Posterior cingulate gyrus (tissue), 11 donors: ENCODE measurements at regions not wholly inside any gene's neighbourhood (a gene's known extent, or its start where the extent isn't known, plus 50 kb on each side); places are given as distances from the start of the nearest gene placed in this dataset.
"Not testable (repeated sequence)": the region's sequence is repeated elsewhere in the genome, so short reads cannot be mapped to it uniquely, and the experiment has no call there.

Experiments used
- DNase-seq, 10 donors: peaks; one replicate each; pipeline versions ENCODE4 v3.0.0 to v3.0.0-alpha.2; 2020 to 2021; ENCODE audit warnings: mixed read lengths in 3 of 10
- intact Hi-C: fragments of 100-400 bp; cut with DNase I; formaldehyde crosslinking; loops from one replicate; pipeline ENCODE4 v1.15.1; 2023

- intact Hi-C loops = no loop called here
- no peak for DNase-seq
These were observed 196.3 kb upstream of the SPRY1 start for GRCh38 chr4:123200051-123200940.

GRCh38 chr4:123204737-123205136, 191.9 kb upstream of the SPRY1 start:
- intact Hi-C loops = no loop called here
- DNase-seq = no peak

- no peak for DNase-seq
- intact Hi-C loops = no loop called here
These were observed 190.6 kb upstream of the SPRY1 start for GRCh38 chr4:123206016-123206415.

- DNase-seq = no peak
- intact Hi-C loops = no loop called here
These were observed 187.2 kb upstream of the SPRY1 start for GRCh38 chr4:123209436-123209835.

- intact Hi-C loops = no loop called here
- DNase-seq = no peak
These were observed 181.1 kb upstream of the SPRY1 start for GRCh38 chr4:123215536-123215935.

GRCh38 chr4:123216543-123216942, 180.1 kb upstream of the SPRY1 start:
- no peak for DNase-seq
- intact Hi-C loops = no loop called here

- intact Hi-C loops = no loop called here
- no peak for DNase-seq
These were observed 179.6 kb upstream of the SPRY1 start for GRCh38 chr4:123216946-123217345.

- no peak for DNase-seq
- intact Hi-C loops = no loop called here
These were observed 178.9 kb upstream of the SPRY1 start for GRCh38 chr4:123217664-123218063.

GRCh38 chr4:123218981-123219380, 177.6 kb upstream of the SPRY1 start:
- DNase-seq = no peak
- intact Hi-C loops = no loop called here

GRCh38 chr4:123229286-123229685, 167.3 kb upstream of the SPRY1 start:
- intact Hi-C loops = no loop called here
- no peak for DNase-seq

GRCh38 chr4:123230061-123230460, 166.5 kb upstream of the SPRY1 start:
- intact Hi-C loops = no loop called here
- DNase-seq = no peak

GRCh38 chr4:123232439-123232838, 164.2 kb upstream of the SPRY1 start:
- no peak for DNase-seq

GRCh38 chr4:123233136-123233768, 163.3 kb upstream of the SPRY1 start:
- intact Hi-C loops = no loop called here

More at GRCh38 chr4:123232439-123232838, 164.2 kb upstream of the SPRY1 start:
- intact Hi-C loops = no loop called here

GRCh38 chr4:123234955-123235354, 161.6 kb upstream of the SPRY1 start:
- no peak for DNase-seq
- intact Hi-C loops = no loop called here

More at GRCh38 chr4:123233136-123233768, 163.3 kb upstream of the SPRY1 start:
- DNase-seq = no peak

- intact Hi-C loops = no loop called here
- DNase-seq = no peak
These were observed 161.2 kb upstream of the SPRY1 start for GRCh38 chr4:123235431-123235830.

- DNase-seq = no peak
- intact Hi-C loops = no loop called here
These were observed 160.0 kb upstream of the SPRY1 start for GRCh38 chr4:123236606-123237005.

- intact Hi-C loops, DNase-seq: not testable (repeated sequence)
These were observed 156.3 kb upstream of the SPRY1 start for GRCh38 chr4:123240286-123240685.

GRCh38 chr4:123243220-123243619, 153.4 kb upstream of the SPRY1 start:
- intact Hi-C loops, DNase-seq: not testable (repeated sequence)

GRCh38 chr4:123244137-123244536, 152.5 kb upstream of the SPRY1 start:
- intact Hi-C loops = no loop called here

GRCh38 chr4:123246085-123246484, 150.5 kb upstream of the SPRY1 start:
- intact Hi-C loops = no loop called here

More at GRCh38 chr4:123244137-123244536, 152.5 kb upstream of the SPRY1 start:
- peak in 2 of 10 donors; percentile 45 to 66 for DNase-seq

GRCh38 chr4:123248085-123248659, 148.4 kb upstream of the SPRY1 start:
- intact Hi-C loops = no loop called here
- DNase-seq = no peak

More at GRCh38 chr4:123246085-123246484, 150.5 kb upstream of the SPRY1 start:
- no peak for DNase-seq
